Keratinocyte (primary cell): ENCODE measurements at regions not wholly inside any gene's neighbourhood (a gene's known extent, or its start where the extent isn't known, plus 50 kb on each side); places are given as distances from the start of the nearest gene placed in this dataset.

ENCODE experiments used
- EZH2 ChIP-seq: IDR thresholded peaks from one replicate; pipeline ENCODE4 v1.6.1; 2012; ENCODE audit warnings: inconsistent platforms, mild to moderate bottlenecking, low read length, moderate library complexity
- TF ChIP-seq, protein P1 (sequence below), 3 experiments: IDR thresholded peaks in 1 of 3; conservative IDR thresholded peaks in 1 of 3; optimal IDR thresholded peaks in 1 of 3; 2 replicates in 2 of 3; 3 replicates in 1 of 3; pipeline versions ENCODE3 to v1.5.1; 2011; ENCODE audit warnings: low read length in 3 of 3, mild to moderate bottlenecking in 3 of 3, moderate library complexity in 2 of 3, control low read depth in 1 of 3, inconsistent platforms in 1 of 3; ENCODE audit not compliant: insufficient read depth in 2 of 3; ENCODE audit errors: extremely low read depth in 1 of 3

DNA sequence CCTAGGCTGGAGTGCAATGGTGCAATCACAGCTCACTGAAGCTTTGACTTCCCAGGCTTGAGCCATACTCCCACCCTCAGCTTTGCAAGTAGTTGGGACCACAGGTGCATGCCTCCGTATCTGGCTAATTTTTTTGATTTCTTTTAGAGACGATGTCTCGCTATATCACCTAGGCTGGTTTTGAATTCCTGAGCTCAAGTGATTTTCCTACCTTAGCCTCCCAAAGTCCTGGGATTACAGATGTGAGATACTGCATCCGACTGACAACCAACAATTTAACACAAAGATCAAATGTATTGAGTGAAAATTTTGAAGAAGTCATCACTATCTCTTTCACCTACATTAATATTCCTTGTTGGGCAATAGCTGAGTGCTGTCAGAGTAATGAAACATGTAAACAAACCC, 181.6 kb downstream of the MYCN start:
- TF ChIP-seq, protein P1, sequence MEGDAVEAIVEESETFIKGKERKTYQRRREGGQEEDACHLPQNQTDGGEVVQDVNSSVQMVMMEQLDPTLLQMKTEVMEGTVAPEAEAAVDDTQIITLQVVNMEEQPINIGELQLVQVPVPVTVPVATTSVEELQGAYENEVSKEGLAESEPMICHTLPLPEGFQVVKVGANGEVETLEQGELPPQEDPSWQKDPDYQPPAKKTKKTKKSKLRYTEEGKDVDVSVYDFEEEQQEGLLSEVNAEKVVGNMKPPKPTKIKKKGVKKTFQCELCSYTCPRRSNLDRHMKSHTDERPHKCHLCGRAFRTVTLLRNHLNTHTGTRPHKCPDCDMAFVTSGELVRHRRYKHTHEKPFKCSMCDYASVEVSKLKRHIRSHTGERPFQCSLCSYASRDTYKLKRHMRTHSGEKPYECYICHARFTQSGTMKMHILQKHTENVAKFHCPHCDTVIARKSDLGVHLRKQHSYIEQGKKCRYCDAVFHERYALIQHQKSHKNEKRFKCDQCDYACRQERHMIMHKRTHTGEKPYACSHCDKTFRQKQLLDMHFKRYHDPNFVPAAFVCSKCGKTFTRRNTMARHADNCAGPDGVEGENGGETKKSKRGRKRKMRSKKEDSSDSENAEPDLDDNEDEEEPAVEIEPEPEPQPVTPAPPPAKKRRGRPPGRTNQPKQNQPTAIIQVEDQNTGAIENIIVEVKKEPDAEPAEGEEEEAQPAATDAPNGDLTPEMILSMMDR (optimal IDR thresholded peaks at IDR 0.05 in 1 of 3, IDR thresholded peaks at IDR 0.05 in 1 of 3, conservative IDR thresholded peaks at IDR 0.05 in 1 of 3; ENCODE audit: extremely low read depth in 1 of 3, insufficient read depth in 2 of 3, low read length in 3 of 3): no peak
- no peak for TF ChIP-seq EZH2
